Inflammatory macrophage (primary cell): ENCODE measurements at regions not wholly inside any gene's neighbourhood (a gene's known extent, or its start where the extent isn't known, plus 50 kb on each side); places are given as distances from the start of the nearest gene placed in this dataset.
"Not testable (repeated sequence)": the region's sequence is repeated elsewhere in the genome, so short reads cannot be mapped to it uniquely, and the experiment has no call there.

Experiments used
- DNase-seq, 2 donors: peaks; one replicate each; pipeline ENCODE4 v3.0.0-alpha.2; 2020 to 2022

GRCh38 chr18:78783564-78783960 lies 196.1 kb upstream of the SALL3 start:
- DNase-seq: no peak

- DNase-seq: no peak
Measured at GRCh38 chr18:78784861-78785260, 194.8 kb upstream of the SALL3 start.

GRCh38 chr18:78785706-78786105 lies 193.9 kb upstream of the SALL3 start:
- no peak for DNase-seq

GRCh38 chr18:78786776-78787175 lies 192.8 kb upstream of the SALL3 start:
- no peak for DNase-seq

GRCh38 chr18:78787751-78788150 lies 191.9 kb upstream of the SALL3 start:
- no peak for DNase-seq

- no peak for DNase-seq
Measured at GRCh38 chr18:78788161-78788560, 191.5 kb upstream of the SALL3 start.

- DNase-seq: no peak
Measured at GRCh38 chr18:78789850-78790249, 189.8 kb upstream of the SALL3 start.

- DNase-seq: no peak
Measured at GRCh38 chr18:78790511-78790910, 189.1 kb upstream of the SALL3 start.

GRCh38 chr18:78790960-78791359 lies 188.7 kb upstream of the SALL3 start:
- no peak for DNase-seq

- DNase-seq: no peak
Measured at GRCh38 chr18:78792094-78792493, 187.5 kb upstream of the SALL3 start.

- no peak for DNase-seq
Measured at GRCh38 chr18:78792736-78793135, 186.9 kb upstream of the SALL3 start.

GRCh38 chr18:78793313-78794070 lies 186.1 kb upstream of the SALL3 start:
- no peak for DNase-seq

- no peak for DNase-seq
Measured at GRCh38 chr18:78794071-78794430, 185.6 kb upstream of the SALL3 start.

- no peak for DNase-seq
Measured at GRCh38 chr18:78796693-78797455, 182.7 kb upstream of the SALL3 start.

- no peak for DNase-seq
Measured at GRCh38 chr18:78797499-78797898, 182.1 kb upstream of the SALL3 start.

- DNase-seq: no peak
Measured at GRCh38 chr18:78798402-78799175, 181.0 kb upstream of the SALL3 start.

- DNase-seq: no peak
Measured at GRCh38 chr18:78799382-78800089, 180.1 kb upstream of the SALL3 start.

- DNase-seq: not testable (repeated sequence)
Measured at GRCh38 chr18:78800102-78800851, 179.3 kb upstream of the SALL3 start.

- no peak for DNase-seq
Measured at GRCh38 chr18:78801011-78801410, 178.6 kb upstream of the SALL3 start.

GRCh38 chr18:78803104-78803503 lies 176.5 kb upstream of the SALL3 start:
- DNase-seq: no peak

- no peak for DNase-seq
Measured at GRCh38 chr18:78804206-78805030, 175.2 kb upstream of the SALL3 start.
